ENCODE measurements at regions not wholly inside any gene's neighbourhood (a gene's known extent, or its start where the extent isn't known, plus 50 kb on each side); places are given as distances from the start of the nearest gene placed in this dataset.

DNA sequence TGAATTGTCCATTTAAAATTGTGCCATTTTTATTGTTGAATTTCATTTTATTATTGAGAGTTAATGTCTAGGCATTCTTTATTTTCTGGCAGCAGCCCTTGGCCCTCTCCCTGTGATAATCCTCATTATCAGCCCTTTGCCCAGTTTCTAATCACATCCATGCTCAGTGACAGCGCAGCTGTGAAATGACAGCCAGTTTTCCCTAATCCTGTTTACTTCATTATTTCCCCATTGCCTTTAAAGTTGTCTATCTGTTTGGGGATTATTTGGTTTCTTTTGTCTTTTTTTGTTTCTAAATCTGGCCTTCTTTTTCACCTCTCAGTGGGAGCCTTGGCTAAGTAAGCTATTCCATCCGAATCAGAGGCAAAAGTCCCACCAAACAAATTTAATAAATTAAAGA, 476.9 kb downstream of the SLC6A15 start:
- no peaks in the 10 kb centered on the region for H3K4me1 ChIP-seq
- TF ChIP-seq, protein P1, sequence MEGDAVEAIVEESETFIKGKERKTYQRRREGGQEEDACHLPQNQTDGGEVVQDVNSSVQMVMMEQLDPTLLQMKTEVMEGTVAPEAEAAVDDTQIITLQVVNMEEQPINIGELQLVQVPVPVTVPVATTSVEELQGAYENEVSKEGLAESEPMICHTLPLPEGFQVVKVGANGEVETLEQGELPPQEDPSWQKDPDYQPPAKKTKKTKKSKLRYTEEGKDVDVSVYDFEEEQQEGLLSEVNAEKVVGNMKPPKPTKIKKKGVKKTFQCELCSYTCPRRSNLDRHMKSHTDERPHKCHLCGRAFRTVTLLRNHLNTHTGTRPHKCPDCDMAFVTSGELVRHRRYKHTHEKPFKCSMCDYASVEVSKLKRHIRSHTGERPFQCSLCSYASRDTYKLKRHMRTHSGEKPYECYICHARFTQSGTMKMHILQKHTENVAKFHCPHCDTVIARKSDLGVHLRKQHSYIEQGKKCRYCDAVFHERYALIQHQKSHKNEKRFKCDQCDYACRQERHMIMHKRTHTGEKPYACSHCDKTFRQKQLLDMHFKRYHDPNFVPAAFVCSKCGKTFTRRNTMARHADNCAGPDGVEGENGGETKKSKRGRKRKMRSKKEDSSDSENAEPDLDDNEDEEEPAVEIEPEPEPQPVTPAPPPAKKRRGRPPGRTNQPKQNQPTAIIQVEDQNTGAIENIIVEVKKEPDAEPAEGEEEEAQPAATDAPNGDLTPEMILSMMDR (IDR thresholded peaks at IDR 0.05): no peak
- TF ChIP-seq POLR2AphosphoS5 (IDR thresholded peaks at IDR 0.05): no peak
- TF ChIP-seq POLR2A (IDR thresholded peaks at IDR 0.05): no peak
- no peak for TF ChIP-seq EP300 (IDR thresholded peaks at IDR 0.05; ENCODE audit: low read depth)
- in situ Hi-C loops (cut with MboI; ENCODE audit: low pct_ligation_motif_present in 1 of 4, low pct_unique_long_range_greater_than_20kb in 1 of 4, low sequenced_read_pairs in 3 of 4) (no loop called here), intact Hi-C loops (cut with DNase I; ENCODE audit: low total_unique reads) (no loop called here)
- no peak for DNase-seq
- H3K9me3 ChIP-seq: no peaks in the 10 kb centered on the region
- 67 to 68% methylated on average over 1 to 2 of the region's 2 CpGs for WGBS, 2 donors (ENCODE audit: low coverage in 1 of 2)
- no peak overlapping the region for H3K4me3 ChIP-seq
- no peaks in the 10 kb centered on the region for H3K36me3 ChIP-seq
- no peak overlapping the region for H3K27ac ChIP-seq
- no peaks in the 10 kb centered on the region for H3K27me3 ChIP-seq

DNA sequence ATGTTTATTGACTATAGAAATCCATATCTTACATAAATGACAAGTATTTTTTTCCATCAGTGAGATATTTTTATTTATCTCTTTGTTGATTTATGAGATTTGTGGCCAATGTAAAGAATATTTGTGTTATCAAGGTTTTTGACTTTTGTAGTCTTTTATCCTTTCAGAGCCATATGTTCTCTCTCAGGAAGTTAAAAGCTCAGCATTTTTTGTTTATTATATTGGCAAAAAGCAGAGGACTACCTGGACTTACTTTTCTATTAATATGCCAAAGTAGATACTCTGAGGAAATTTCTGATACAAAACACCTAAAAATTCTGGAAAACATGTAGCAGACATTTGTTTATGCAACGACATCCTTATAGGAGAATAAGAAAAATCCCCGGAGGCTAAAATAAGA, 490.3 kb downstream of the SLC6A15 start:
- Histone ChIP-seq H3K4me1 (no peaks in the 10 kb centered on the region), H3K27ac (no peak overlapping the region), H3K9me3 (no peaks in the 10 kb centered on the region), H3K27me3 (no peaks in the 10 kb centered on the region), H3K36me3 (no peaks in the 10 kb centered on the region), H3K4me3 (no peak overlapping the region)
- DNase-seq: no peak
- in situ Hi-C loops (cut with MboI; ENCODE audit: low pct_ligation_motif_present in 1 of 4, low pct_unique_long_range_greater_than_20kb in 1 of 4, low sequenced_read_pairs in 3 of 4): no loop called here
- no peak for TF ChIP-seq POLR2A (IDR thresholded peaks at IDR 0.05)
- TF ChIP-seq, protein P1 (IDR thresholded peaks at IDR 0.05): no peak
- no peak for TF ChIP-seq EP300 (IDR thresholded peaks at IDR 0.05; ENCODE audit: low read depth)
- TF ChIP-seq POLR2AphosphoS5 (IDR thresholded peaks at IDR 0.05): no peak
- intact Hi-C loops (cut with DNase I; ENCODE audit: low total_unique reads): no loop called here
- WGBS, 2 donors (ENCODE audit: low coverage in 1 of 2): 70% methylated on average over 2 of the region's 2 CpGs

DNA sequence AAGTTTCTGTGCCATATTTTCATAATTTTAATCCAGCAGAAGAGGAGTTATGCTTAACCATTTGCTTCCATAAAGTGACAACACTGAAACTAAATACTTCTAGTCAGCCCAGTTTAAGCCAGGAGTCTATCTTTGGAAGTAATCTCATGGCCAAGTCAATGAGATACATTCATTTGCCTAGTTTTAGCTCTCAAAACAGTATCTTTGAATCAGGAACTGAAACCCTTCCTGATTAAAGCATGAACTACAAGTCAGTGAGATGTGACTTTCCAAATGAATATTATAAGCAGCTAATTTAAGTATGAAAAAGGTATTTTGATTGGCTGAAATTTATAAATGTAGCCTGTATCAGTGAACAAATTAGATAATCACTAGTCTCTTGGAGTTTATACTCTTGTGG, 491.5 kb downstream of the SLC6A15 start:
- intact Hi-C loops (cut with DNase I; ENCODE audit: low total_unique reads): no loop called here
- in situ Hi-C loops (cut with MboI; ENCODE audit: low pct_ligation_motif_present in 1 of 4, low pct_unique_long_range_greater_than_20kb in 1 of 4, low sequenced_read_pairs in 3 of 4): no loop called here
- no peak for TF ChIP-seq POLR2AphosphoS5 (IDR thresholded peaks at IDR 0.05)
- no peak for TF ChIP-seq EP300 (IDR thresholded peaks at IDR 0.05; ENCODE audit: low read depth)
- TF ChIP-seq POLR2A (IDR thresholded peaks at IDR 0.05): no peak
- TF ChIP-seq, protein P1 (IDR thresholded peaks at IDR 0.05): no peak

DNA sequence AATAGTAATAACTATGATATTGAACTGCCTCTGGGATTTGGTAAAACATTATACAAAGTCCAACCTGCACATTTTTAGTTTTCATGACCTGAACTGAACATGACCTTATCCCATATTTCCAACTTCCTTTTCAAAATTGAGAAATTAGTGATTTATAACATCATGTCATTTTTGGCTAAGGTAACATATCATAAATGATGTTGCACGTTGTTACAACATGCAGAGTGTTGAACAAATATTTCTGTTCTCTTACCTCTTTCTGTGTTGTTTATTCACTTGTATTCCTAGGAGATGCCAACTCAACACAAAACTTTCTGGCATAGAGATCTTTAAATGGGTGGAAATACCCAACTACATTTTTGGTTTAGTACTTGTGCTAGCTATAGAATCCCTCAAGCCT, 496.0 kb downstream of the SLC6A15 start:
- H3K36me3 ChIP-seq: no peaks in the 10 kb centered on the region
- H3K4me1 ChIP-seq: no peaks in the 10 kb centered on the region
- in situ Hi-C loops (cut with MboI; ENCODE audit: low pct_ligation_motif_present in 1 of 4, low pct_unique_long_range_greater_than_20kb in 1 of 4, low sequenced_read_pairs in 3 of 4) (no loop called here), intact Hi-C loops (cut with DNase I; ENCODE audit: low total_unique reads) (no loop called here)
- no peak overlapping the region for H3K27ac ChIP-seq
- TF ChIP-seq EP300 (IDR thresholded peaks at IDR 0.05; ENCODE audit: low read depth): no peak
- H3K4me3 ChIP-seq: no peak overlapping the region
- DNase-seq: no peak
- H3K9me3 ChIP-seq: no peaks in the 10 kb centered on the region
- 30% methylated on average over 1 of the region's 1 CpG; no CpG with 5 or more reads in 1 of the 2 donors for WGBS, 2 donors (ENCODE audit: low coverage in 1 of 2)
- no peaks in the 10 kb centered on the region for H3K27me3 ChIP-seq

More for the DNA sequence above, 491.5 kb downstream of the SLC6A15 start:
- no peaks in the 10 kb centered on the region for H3K4me1 ChIP-seq
- H3K27ac ChIP-seq: no peak overlapping the region
- no peaks in the 10 kb centered on the region for H3K9me3 ChIP-seq
- H3K27me3 ChIP-seq: no peaks in the 10 kb centered on the region
- H3K4me3 ChIP-seq: no peak overlapping the region
- no peak for DNase-seq
- H3K36me3 ChIP-seq: no peaks in the 10 kb centered on the region

DNA sequence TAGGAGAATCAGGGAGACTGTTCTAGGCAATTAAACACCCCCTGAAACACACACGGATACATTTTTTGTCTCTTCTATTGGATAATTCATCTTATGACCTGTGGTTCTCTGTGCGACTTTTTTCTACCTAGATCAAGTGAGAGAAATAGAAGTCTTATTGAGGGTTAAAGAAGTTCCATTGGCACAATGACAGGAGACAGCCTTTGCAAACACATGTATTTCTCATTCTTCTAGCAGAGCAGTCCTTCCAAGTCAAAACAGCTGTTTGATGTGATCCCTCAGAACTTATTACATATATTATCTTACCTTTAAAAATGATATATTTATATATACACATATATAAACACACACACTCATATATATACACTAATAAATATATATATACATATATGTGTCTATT, 496.7 kb downstream of the SLC6A15 start:
- 76 to 90% methylated on average over 2 of the region's 2 CpGs for WGBS, 2 donors (ENCODE audit: low coverage in 1 of 2)
- in situ Hi-C loops (cut with MboI; ENCODE audit: low pct_ligation_motif_present in 1 of 4, low pct_unique_long_range_greater_than_20kb in 1 of 4, low sequenced_read_pairs in 3 of 4): no loop called here

More for the DNA sequence above, 496.7 kb downstream of the SLC6A15 start:
- Histone ChIP-seq H3K27ac (no peak overlapping the region), H3K27me3 (no peaks in the 10 kb centered on the region), H3K4me1 (no peaks in the 10 kb centered on the region), H3K36me3 (no peaks in the 10 kb centered on the region), H3K9me3 (no peaks in the 10 kb centered on the region), H3K4me3 (no peak overlapping the region)
- no peak for TF ChIP-seq POLR2A (IDR thresholded peaks at IDR 0.05)
- TF ChIP-seq, protein P1 (IDR thresholded peaks at IDR 0.05): no peak
- no peak for TF ChIP-seq EP300 (IDR thresholded peaks at IDR 0.05; ENCODE audit: low read depth)
- TF ChIP-seq POLR2AphosphoS5 (IDR thresholded peaks at IDR 0.05): no peak
- no peak for DNase-seq
- intact Hi-C loops (cut with DNase I; ENCODE audit: low total_unique reads): no loop called here
